GM12875 (cell line): ENCODE measurements at regions not wholly inside any gene's neighbourhood (a gene's known extent, or its start where the extent isn't known, plus 50 kb on each side); places are given as distances from the start of the nearest gene placed in this dataset.

Source experiments
- H3K4me3 ChIP-seq: one replicate; pipeline ENCODE4 v1.5.1; 2011; ENCODE audit warnings: low read depth, low read length, control low read depth
- TF ChIP-seq, protein P1 (sequence below): IDR thresholded peaks from 2 replicates; pipeline ENCODE4 v1.5.1; 2011; ENCODE audit warnings: low read depth, mild to moderate bottlenecking, control low read depth, inconsistent platforms, low read length, moderate library complexity, borderline replicate concordance; ENCODE audit not compliant: insufficient read depth

DNA sequence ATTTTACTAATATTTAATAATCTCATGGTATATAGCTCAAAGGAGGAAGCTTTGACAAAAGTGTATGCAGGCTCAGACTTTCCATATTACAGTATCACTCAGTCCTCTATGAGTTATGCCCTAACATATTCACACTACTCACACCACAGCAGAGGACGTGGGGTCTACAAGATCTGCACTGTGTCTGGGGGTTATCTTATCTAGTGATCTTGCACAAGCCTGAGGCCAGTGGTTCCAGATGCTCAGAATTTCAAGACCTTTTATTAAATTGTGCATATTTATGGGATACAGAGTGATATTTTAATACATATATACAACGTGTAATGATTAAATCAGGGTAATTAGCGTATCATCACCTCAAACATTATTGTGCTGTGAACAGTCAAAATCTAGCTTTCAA lies 933.1 kb downstream of the SQOR start:
- TF ChIP-seq, protein P1, sequence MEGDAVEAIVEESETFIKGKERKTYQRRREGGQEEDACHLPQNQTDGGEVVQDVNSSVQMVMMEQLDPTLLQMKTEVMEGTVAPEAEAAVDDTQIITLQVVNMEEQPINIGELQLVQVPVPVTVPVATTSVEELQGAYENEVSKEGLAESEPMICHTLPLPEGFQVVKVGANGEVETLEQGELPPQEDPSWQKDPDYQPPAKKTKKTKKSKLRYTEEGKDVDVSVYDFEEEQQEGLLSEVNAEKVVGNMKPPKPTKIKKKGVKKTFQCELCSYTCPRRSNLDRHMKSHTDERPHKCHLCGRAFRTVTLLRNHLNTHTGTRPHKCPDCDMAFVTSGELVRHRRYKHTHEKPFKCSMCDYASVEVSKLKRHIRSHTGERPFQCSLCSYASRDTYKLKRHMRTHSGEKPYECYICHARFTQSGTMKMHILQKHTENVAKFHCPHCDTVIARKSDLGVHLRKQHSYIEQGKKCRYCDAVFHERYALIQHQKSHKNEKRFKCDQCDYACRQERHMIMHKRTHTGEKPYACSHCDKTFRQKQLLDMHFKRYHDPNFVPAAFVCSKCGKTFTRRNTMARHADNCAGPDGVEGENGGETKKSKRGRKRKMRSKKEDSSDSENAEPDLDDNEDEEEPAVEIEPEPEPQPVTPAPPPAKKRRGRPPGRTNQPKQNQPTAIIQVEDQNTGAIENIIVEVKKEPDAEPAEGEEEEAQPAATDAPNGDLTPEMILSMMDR: no peak
- no peak overlapping the region for H3K4me3 ChIP-seq

DNA sequence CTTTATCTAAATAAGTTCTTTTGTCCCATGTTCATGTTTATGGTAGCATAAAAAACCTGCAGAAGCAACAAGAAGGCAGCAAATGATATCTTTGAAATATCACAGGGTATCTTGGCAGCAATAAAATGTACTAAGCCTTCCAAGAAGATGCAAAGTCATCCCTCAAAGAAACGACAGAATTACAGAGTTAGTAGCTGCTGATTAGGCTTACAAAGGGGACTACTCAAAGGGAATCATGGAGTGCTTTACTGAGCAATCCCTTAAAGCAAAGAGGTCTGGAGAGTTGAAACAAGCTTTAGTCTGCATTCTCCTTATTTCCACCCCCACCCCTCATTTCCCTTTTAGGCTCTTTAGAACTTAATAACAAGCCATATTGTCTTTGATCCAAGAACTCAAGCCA lies 935.0 kb downstream of the SQOR start:
- H3K4me3 ChIP-seq: no peak overlapping the region
- TF ChIP-seq, protein P1: no peak

DNA sequence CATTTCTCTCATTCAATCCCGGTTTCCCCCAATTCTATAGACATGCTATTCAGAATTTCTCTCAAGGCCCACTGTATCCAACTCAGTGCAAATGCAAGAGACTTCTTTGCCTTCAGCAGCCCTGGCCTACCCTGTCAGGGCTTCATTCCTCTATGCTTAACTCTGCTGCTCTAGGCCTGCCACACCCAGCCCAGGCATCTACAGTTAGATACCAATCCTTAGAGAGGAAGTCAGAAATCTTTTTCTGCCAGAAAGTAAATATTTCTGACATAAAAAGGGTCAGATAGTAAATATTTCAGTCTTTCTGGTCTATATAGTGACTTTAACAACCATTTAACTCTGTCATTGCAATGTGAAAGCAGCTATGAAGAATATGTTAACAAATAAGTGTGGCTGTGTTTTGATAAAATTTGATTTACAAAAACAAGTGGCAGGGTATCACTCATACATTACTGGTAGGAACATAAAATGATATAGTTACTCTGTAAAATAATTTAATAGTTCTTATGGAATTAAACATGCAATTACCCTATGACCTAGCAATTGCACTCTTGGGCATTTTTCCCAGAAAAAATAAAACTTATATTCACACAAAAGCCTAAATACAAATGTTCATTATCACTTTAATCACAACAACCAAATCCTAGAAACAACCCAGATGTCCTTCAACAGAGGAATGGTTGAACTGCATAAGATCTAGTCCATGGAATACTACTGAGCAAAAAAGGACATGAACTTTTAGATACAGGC lies 942.0 kb downstream of the SQOR start:
- H3K4me3 ChIP-seq: no peak overlapping the region
- TF ChIP-seq, protein P1: no peak

DNA sequence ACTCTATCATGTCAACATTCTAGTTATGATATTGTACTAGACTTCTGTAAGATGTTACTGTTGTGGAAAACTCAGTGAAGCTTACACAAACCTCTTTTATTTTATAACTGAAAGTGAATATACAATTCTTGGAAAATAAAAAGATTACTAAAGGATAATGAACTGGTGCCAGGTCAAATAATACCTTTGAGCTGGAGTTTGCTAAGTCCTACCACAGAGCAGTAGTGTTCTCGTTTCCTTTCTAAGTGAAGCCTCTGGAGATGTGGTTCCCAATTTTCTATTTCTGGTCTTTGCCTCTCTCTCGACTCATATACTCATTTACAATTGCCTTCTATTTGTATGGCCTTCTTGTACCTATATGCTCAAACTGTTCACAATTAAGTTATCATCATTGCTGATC lies 942.9 kb downstream of the SQOR start:
- H3K4me3 ChIP-seq: no peak overlapping the region
- TF ChIP-seq, protein P1: no peak

DNA sequence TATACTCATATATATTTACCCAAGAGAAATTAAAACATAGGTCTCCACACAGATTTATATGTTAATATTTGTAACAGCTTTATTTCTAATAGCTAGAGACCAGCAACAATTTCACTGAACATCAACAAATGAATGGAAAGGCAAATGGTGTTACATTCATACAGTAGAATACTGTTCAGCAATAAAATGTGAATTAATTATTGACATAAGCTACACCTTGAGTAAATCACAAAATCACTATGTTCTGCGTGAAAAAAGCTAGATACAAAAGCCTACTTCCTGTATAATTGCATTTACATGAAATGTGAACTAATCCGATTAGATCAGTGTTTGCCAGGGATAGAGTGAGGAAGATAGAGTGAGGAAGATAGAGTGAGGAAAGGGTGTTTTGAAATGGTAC lies 945.7 kb downstream of the SQOR start:
- TF ChIP-seq, protein P1: no peak

DNA sequence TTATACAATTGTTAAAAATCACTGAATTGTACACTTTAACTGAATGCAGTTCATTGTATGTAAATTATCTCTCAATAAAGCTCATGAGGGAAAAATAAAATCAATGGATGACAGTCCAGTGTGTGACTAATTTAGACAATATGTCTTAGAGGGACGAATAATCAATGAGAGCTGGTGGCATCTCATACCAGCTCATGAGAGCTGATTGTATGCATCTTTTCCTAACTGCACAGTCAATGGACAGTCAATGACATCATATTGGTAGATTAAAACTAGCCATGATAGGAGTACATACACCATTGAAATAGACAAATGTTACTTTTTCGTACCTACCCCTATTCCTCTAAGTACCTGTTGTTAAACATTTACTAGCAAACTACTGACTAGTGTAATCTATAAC lies 946.1 kb downstream of the SQOR start:
- H3K4me3 ChIP-seq: no peak overlapping the region
- TF ChIP-seq, protein P1: no peak

More for the DNA sequence above, 945.7 kb downstream of the SQOR start:
- no peak overlapping the region for H3K4me3 ChIP-seq

DNA sequence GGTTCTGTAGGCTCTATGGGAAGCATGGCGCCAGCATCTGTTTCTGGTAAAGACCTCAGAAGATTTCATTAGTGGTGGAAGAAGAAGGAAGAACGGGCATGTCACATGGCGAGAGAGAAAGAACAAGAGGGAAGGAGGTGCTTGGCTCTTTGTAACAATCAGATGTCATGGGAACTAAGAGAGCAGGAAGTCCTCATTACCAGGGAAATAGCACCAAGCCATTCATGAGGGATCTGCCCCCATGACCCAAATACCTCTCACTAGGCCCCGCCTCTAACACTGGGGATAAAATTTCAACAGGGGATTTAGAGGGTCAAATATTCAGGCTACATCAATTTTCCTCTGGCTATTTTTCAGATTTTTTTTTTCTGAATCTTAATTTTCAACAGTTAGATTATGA lies 954.3 kb downstream of the SQOR start:
- no peak overlapping the region for H3K4me3 ChIP-seq
- TF ChIP-seq, protein P1: no peak
